ENCODE measurements at regions not wholly inside any gene's neighbourhood (a gene's known extent, or its start where the extent isn't known, plus 50 kb on each side); places are given as distances from the start of the nearest gene placed in this dataset.

- TF ChIP-seq CTCF (IDR thresholded peaks at IDR 0.05; ENCODE audit: insufficient read depth, low read length, severe bottlenecking) = no peak
- Histone ChIP-seq H3K4me3 (ENCODE audit: low read depth, low read length) (no peak overlapping the region), H3K27me3 (ENCODE audit: control insufficient read depth, insufficient read depth, low read length) (no peaks in the 10 kb centered on the region), H3K36me3 (ENCODE audit: control insufficient read depth, insufficient read depth, low read length) (no peaks in the 10 kb centered on the region)
- DNase-seq (ENCODE audit: low read depth) (peak; percentile 67), FAIRE-seq (no peak)
Observed at GRCh38 chr7:156558198-156558597, 82.4 kb upstream of the RNF32 start.

DNA sequence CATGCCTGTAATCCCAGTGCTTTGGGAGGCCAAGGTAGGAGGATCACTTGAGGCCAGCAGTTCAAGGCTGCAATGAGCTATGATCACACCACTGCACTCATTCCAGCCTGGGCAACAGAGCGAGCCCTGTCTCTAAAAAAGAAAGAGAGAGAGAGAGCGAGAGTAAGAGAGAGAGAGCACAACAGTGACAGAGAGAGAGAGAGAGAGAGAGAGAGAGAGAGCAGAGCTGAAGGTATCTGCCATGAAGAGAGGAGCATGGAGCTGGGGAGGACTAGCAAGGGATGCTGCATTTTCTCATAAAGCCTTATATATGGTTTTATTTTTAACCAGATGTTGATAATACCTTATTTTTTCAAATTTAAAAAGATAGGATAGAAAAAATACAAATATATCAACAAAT lies 84.5 kb upstream of the RNF32 start:
- DNase-seq (ENCODE audit: low read depth) = no peak
- no peaks in the 10 kb centered on the region for H3K36me3 ChIP-seq (ENCODE audit: control insufficient read depth, insufficient read depth, low read length)
- H3K4me3 ChIP-seq (ENCODE audit: low read depth, low read length) = no peak overlapping the region
- TF ChIP-seq CTCF (IDR thresholded peaks at IDR 0.05; ENCODE audit: insufficient read depth, low read length, severe bottlenecking) = no peak
- FAIRE-seq = no peak
- no peaks in the 10 kb centered on the region for H3K27me3 ChIP-seq (ENCODE audit: control insufficient read depth, insufficient read depth, low read length)

- DNase-seq (ENCODE audit: low read depth) (no peak), FAIRE-seq (no peak)
- no peaks in the 10 kb centered on the region for H3K36me3 ChIP-seq (ENCODE audit: control insufficient read depth, insufficient read depth, low read length)
- no peak overlapping the region for H3K4me3 ChIP-seq (ENCODE audit: low read depth, low read length)
- H3K27me3 ChIP-seq (ENCODE audit: control insufficient read depth, insufficient read depth, low read length) = no peaks in the 10 kb centered on the region
- TF ChIP-seq CTCF (IDR thresholded peaks at IDR 0.05; ENCODE audit: insufficient read depth, low read length, severe bottlenecking) = no peak
Observed at GRCh38 chr7:156554488-156554887, 86.1 kb upstream of the RNF32 start.

- no peaks in the 10 kb centered on the region for H3K36me3 ChIP-seq (ENCODE audit: control insufficient read depth, insufficient read depth, low read length)
- TF ChIP-seq CTCF (IDR thresholded peaks at IDR 0.05; ENCODE audit: insufficient read depth, low read length, severe bottlenecking) = no peak
- H3K4me3 ChIP-seq (ENCODE audit: low read depth, low read length) = no peak overlapping the region
- H3K27me3 ChIP-seq (ENCODE audit: control insufficient read depth, insufficient read depth, low read length) = no peaks in the 10 kb centered on the region
- no peak for FAIRE-seq
- no peak for DNase-seq (ENCODE audit: low read depth)
Observed at GRCh38 chr7:156549636-156550035, 90.9 kb upstream of the RNF32 start.

GRCh38 chr7:156547884-156548561 lies 92.6 kb upstream of the RNF32 start:
- FAIRE-seq (no peak), DNase-seq (ENCODE audit: low read depth) (no peak)
- no peak overlapping the region for H3K4me3 ChIP-seq (ENCODE audit: low read depth, low read length)
- no peak for TF ChIP-seq CTCF (IDR thresholded peaks at IDR 0.05; ENCODE audit: insufficient read depth, low read length, severe bottlenecking)
- no peaks in the 10 kb centered on the region for H3K36me3 ChIP-seq (ENCODE audit: control insufficient read depth, insufficient read depth, low read length)
- H3K27me3 ChIP-seq (ENCODE audit: control insufficient read depth, insufficient read depth, low read length) = no peaks in the 10 kb centered on the region

DNA sequence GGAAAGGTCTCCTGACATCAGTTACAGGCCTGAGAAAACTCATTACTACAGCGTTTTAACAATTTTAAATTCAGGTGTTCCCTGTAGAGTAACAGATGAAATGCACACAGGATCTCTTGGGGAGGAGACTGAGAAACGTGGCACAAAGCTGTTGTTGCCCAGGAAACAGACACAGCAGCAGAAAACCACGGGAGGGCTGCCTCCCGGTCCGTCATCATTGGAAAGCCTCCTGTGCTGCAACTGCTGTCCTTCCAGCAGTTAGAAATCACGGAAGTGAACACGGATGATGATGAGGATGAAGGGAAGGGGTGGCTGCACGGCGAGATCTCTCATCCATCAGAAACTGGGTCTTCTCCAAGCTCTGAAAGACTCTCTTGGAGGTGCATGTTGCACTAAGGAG lies 94.6 kb upstream of the RNF32 start:
- Histone ChIP-seq H3K4me3 (ENCODE audit: low read depth, low read length) (no peak overlapping the region), H3K36me3 (ENCODE audit: control insufficient read depth, insufficient read depth, low read length) (no peaks in the 10 kb centered on the region), H3K27me3 (ENCODE audit: control insufficient read depth, insufficient read depth, low read length) (no peaks in the 10 kb centered on the region)
- no peak for TF ChIP-seq CTCF (IDR thresholded peaks at IDR 0.05; ENCODE audit: insufficient read depth, low read length, severe bottlenecking)
- no peak for DNase-seq (ENCODE audit: low read depth)
- FAIRE-seq = peak; percentile 36

Measured in bronchial epithelial cell (primary cell).